CD4-positive, alpha-beta T cell treated with Interleukin-6 for 4 hours (primary cell): ENCODE measurements at regions not wholly inside any gene's neighbourhood (a gene's known extent, or its start where the extent isn't known, plus 50 kb on each side); places are given as distances from the start of the nearest gene placed in this dataset.

Experiments used
- DNase-seq: peaks from one replicate; pipeline ENCODE4 v3.0.0-alpha.2; 2020; ENCODE audit warnings: mixed read lengths

DNA sequence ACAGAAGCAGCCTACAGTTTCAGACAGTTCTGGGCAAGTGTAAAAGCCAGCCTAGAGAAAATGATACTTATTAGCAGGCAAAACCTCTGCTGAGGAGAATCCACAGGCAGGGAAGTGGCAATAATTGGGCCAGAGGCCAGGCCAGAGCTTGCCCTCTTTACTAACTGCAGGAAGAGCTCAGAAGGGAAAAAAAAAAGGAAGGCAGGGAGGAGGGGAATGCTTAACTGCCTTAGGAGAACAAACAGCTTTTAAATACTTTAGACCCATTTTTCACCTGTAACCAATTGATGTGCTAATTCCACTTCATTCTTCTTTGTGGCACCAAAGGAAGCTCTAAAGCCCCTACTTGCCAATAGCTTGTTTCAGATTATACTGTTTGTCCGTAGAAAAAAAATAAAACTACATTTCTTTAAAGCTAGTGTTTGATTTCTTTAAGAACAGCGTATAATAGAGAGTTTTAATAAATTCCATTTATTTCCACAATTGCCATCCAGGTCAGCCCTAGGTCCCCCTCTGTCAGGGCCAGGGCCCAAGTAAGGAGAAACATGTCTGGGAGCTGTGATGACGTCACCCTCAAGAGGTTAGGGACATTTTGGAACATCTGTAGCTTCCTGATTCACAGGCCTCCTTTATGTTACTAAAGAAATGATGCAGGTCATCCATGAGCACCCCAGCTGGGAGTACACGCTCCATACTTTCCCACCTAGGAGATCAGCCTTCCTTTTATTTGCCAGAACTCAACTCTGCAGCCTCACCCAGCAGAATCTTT, 384.3 kb downstream of the CDC5L start:
- no peak for DNase-seq

DNA sequence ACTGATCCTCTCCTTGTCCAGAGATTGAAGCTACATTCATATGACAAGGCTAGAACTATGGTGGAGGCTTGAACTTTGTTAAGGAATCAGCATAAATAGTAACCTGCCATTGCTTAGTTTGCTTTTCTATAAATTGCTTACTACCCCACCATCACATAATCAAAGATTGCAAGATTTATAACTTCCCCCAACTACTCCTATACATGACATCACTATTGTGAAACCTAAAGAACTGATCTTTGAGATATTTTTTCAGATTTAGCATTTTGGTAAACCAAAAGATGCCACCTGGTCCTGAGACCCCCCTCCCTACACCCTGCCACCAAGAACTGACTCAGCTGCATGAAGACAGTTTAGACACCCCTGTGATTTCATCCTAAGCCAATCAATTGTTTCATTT, 385.3 kb downstream of the CDC5L start:
- DNase-seq: no peak

DNA sequence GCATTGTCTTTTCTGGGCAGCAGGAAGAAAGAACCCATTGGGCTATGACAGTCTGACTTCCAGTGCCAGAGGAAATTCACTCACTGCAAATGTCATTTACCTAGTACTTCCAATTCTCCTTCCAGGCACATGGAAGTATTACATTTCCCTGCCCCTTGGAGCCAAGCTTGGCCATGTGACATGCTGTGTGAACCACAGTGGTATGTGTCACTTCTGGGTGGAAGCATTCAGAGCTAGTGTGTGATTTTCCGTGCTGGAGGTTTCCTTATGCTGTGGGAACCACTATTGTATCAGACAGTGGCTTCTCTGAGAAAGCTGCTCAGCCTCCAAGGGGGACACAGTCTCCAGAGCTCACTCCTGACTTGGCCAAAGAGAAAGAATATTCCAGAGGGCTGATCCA, 387.6 kb downstream of the CDC5L start:
- no peak for DNase-seq

DNA sequence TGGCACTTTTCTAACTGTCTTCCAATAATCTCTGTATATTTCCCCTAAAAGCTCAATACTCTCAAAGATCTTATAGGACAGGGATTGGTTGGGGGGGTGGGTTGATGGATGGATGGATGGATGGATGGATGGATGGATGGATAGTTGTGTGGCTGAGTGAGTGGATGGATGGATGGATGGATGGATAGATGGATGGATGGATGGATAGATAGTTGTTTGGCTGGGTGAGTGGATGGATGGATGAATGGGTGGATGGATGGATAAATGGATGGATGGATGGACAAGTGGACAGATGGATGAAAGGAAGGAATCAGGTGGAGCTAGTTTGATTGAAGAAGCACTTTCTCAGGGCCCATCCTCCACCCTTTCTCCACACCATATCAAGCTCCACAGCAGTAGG, 388.8 kb downstream of the CDC5L start:
- DNase-seq: no peak

DNA sequence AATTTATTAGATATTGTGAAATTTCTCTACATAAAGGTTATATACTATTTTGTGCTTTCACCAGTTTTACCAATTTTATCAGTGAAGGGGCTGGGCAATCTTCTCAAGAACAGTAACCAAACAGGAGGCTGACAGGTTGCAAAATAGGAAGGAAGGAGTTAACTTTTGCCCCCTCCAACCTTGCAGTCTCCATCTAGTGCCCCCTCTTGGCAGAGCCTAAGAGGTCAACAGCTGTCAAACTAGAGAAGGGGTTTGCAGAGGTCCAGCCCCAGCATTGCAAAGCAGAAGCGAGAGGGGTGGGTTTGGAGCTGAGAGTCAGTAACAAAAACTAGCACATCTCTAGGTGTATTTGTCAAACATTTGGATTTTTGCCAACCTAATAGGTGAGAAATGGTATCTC, 391.0 kb downstream of the CDC5L start:
- no peak for DNase-seq
